GM12872 (cell line): ENCODE measurements at regions not wholly inside any gene's neighbourhood (a gene's known extent, or its start where the extent isn't known, plus 50 kb on each side); places are given as distances from the start of the nearest gene placed in this dataset.

ENCODE experiments used
- CTCF ChIP-seq: IDR thresholded peaks from 3 replicates; pipeline ENCODE4 v1.5.1; 2011; ENCODE audit warnings: low read depth, mild to moderate bottlenecking, low read length, moderate library complexity; ENCODE audit not compliant: insufficient read depth

GRCh38 chr6:81340946-81341345 lies 411.5 kb downstream of the TENT5A start:
- no peak for TF ChIP-seq CTCF

GRCh38 chr6:81331526-81331925 lies 421.0 kb downstream of the TENT5A start:
- TF ChIP-seq CTCF = no peak

- no peak for TF ChIP-seq CTCF
These were observed 423.8 kb downstream of the TENT5A start for GRCh38 chr6:81328700-81329099.

GRCh38 chr6:81326881-81327561 lies 425.5 kb downstream of the TENT5A start:
- no peak for TF ChIP-seq CTCF

GRCh38 chr6:81309811-81310210 lies 442.7 kb downstream of the TENT5A start:
- TF ChIP-seq CTCF = no peak

GRCh38 chr6:81308577-81309279 lies 443.8 kb downstream of the TENT5A start:
- no peak for TF ChIP-seq CTCF

GRCh38 chr6:81307651-81308214 lies 444.7 kb downstream of the TENT5A start:
- no peak for TF ChIP-seq CTCF
